Nephron progenitor cell (in vitro differentiated cells): ENCODE measurements at regions not wholly inside any gene's neighbourhood (a gene's known extent, or its start where the extent isn't known, plus 50 kb on each side); places are given as distances from the start of the nearest gene placed in this dataset.

Source experiments
- DNase-seq: peaks from one replicate; pipeline ENCODE4 v3.0.0; 2021
- H3K27ac Mint-ChIP-seq: 2 replicates; pipeline ENCODE4 v1.8.0; 2021; ENCODE audit warnings: mild to moderate bottlenecking, moderate library complexity, mixed read lengths
- H3K27me3 Mint-ChIP-seq: 2 replicates; pipeline ENCODE4 v1.8.0; 2021; ENCODE audit warnings: mild to moderate bottlenecking, low read depth, mixed read lengths; ENCODE audit not compliant: poor library complexity
- H3K36me3 Mint-ChIP-seq: 2 replicates; pipeline ENCODE4 v1.8.0; 2021; ENCODE audit warnings: low read depth, mixed read lengths
- H3K4me1 Mint-ChIP-seq: 2 replicates; pipeline ENCODE4 v1.8.0; 2021; ENCODE audit warnings: mixed read lengths
- H3K4me3 Mint-ChIP-seq: 2 replicates; pipeline ENCODE4 v1.8.0; 2021; ENCODE audit warnings: mild to moderate bottlenecking, moderate library complexity, mixed read lengths
- H3K9me3 Mint-ChIP-seq: 2 replicates; pipeline ENCODE4 v1.8.0; 2021; ENCODE audit warnings: mild to moderate bottlenecking, moderate library complexity, mixed read lengths
- CTCF ChIP-seq: fragments of 200-600 bp; sonication (generic); IDR thresholded peaks from 2 replicates; pipeline ENCODE4 v1.5.0; 2021; ENCODE audit warnings: antibody characterized with exemption

- H3K27me3 Mint-ChIP-seq = peaks cover 8% of the 10 kb centered on the region
- H3K27ac Mint-ChIP-seq = no peak overlapping the region
- no peaks in the 10 kb centered on the region for H3K4me1 Mint-ChIP-seq
- H3K4me3 Mint-ChIP-seq = no peak overlapping the region
- peaks cover 7% of the 10 kb centered on the region for H3K36me3 Mint-ChIP-seq
- H3K9me3 Mint-ChIP-seq = peaks cover 25% of the 10 kb centered on the region
- DNase-seq = no peak
- no peak for TF ChIP-seq CTCF
Measured at GRCh38 chr21:17402937-17403336, 109.9 kb upstream of the CXADR start.

- Mint-ChIP-seq H3K27ac (no peak overlapping the region), H3K4me3 (no peak overlapping the region), H3K9me3 (peaks cover 29% of the 10 kb centered on the region), H3K4me1 (peaks cover 14% of the 10 kb centered on the region), H3K27me3 (peaks cover 5% of the 10 kb centered on the region), H3K36me3 (peaks cover 7% of the 10 kb centered on the region)
- TF ChIP-seq CTCF = no peak
- no peak for DNase-seq
Measured at GRCh38 chr21:17406202-17406601, 106.6 kb upstream of the CXADR start.

GRCh38 chr21:17414766-17415165 is 98.1 kb upstream of the CXADR start:
- Mint-ChIP-seq H3K27me3 (peaks cover 4% of the 10 kb centered on the region), H3K9me3 (peaks cover 6% of the 10 kb centered on the region), H3K27ac (no peak overlapping the region), H3K36me3 (peaks cover 5% of the 10 kb centered on the region), H3K4me3 (no peak overlapping the region), H3K4me1 (peaks cover 44% of the 10 kb centered on the region)
- no peak for TF ChIP-seq CTCF
- no peak for DNase-seq

GRCh38 chr21:17416139-17416538 is 96.7 kb upstream of the CXADR start:
- H3K27me3 Mint-ChIP-seq = peaks cover 4% of the 10 kb centered on the region
- H3K4me3 Mint-ChIP-seq = no peak overlapping the region
- H3K36me3 Mint-ChIP-seq = peaks cover 5% of the 10 kb centered on the region
- peaks cover 32% of the 10 kb centered on the region for H3K4me1 Mint-ChIP-seq
- DNase-seq = no peak
- no peak overlapping the region for H3K27ac Mint-ChIP-seq
- peaks cover 4% of the 10 kb centered on the region for H3K9me3 Mint-ChIP-seq
- TF ChIP-seq CTCF = no peak

- TF ChIP-seq CTCF = no peak
- DNase-seq = no peak
- Mint-ChIP-seq H3K27me3 (no peaks in the 10 kb centered on the region), H3K27ac (no peak overlapping the region), H3K4me3 (no peak overlapping the region), H3K4me1 (peaks cover 9% of the 10 kb centered on the region), H3K9me3 (peaks cover 14% of the 10 kb centered on the region), H3K36me3 (peaks cover 5% of the 10 kb centered on the region)
Measured at GRCh38 chr21:17422931-17423330, 89.9 kb upstream of the CXADR start.

- Mint-ChIP-seq H3K27ac (no peak overlapping the region), H3K4me1 (peaks cover 15% of the 10 kb centered on the region), H3K36me3 (peaks cover 5% of the 10 kb centered on the region), H3K27me3 (no peaks in the 10 kb centered on the region), H3K9me3 (peaks cover 18% of the 10 kb centered on the region), H3K4me3 (no peak overlapping the region)
- no peak for DNase-seq
- no peak for TF ChIP-seq CTCF
Measured at GRCh38 chr21:17427157-17427556, 85.7 kb upstream of the CXADR start.
